GM12878 (cell line): ENCODE measurements at regions not wholly inside any gene's neighbourhood (a gene's known extent, or its start where the extent isn't known, plus 50 kb on each side); places are given as distances from the start of the nearest gene placed in this dataset.

ENCODE experiments used
- ATAC-seq: fragments of 200-7000 bp; cut with Tn5 transposase; 3 replicates; pipeline ENCODE4 v1.9.1; 2020; ENCODE audit warnings: mild to moderate bottlenecking, moderate library complexity
- BruUV-seq: library from RNA; stranded (reverse); fragments of 400-500 nt; replicated peaks from 2 replicates; lab custom pipeline; 2021; lab: Mats Ljungman, UMichigan
- CTCF ChIA-PET: fragments of 300-600 bp; sonication (Branson Sonifier 250); formaldehyde crosslinking; extraction: SDS; loops from one replicate; lab custom pipeline; 2021; ENCODE audit warnings: inconsistent platforms; lab: Yijun Ruan, JAX
- POLR2A ChIA-PET: fragments of 350-600 bp; formaldehyde crosslinking; extraction: SDS; loops from one replicate; lab custom pipeline; 2021; ENCODE audit warnings: inconsistent platforms; lab: Charles Lee
- RAD21 ChIA-PET: fragments of 300-600 bp; sonication (Branson Sonifier 250); formaldehyde crosslinking; loops from one replicate; lab custom pipeline; 2023; ENCODE audit warnings: antibody characterized with exemption; ENCODE audit not compliant: unreplicated experiment; lab: Charles Lee
- SMC1A ChIA-PET: fragments of 300-600 bp; sonication (Branson Sonifier 250); formaldehyde crosslinking; loops from one replicate; lab custom pipeline; 2023; ENCODE audit not compliant: unreplicated experiment, uncharacterized antibody; lab: Charles Lee
- DNase-seq: peaks from one replicate; pipeline ENCODE4 v3.0.0-alpha.2; 2011; ENCODE audit warnings: low read depth, low spot score
- FAIRE-seq: peaks from 3 replicates; lab custom pipeline; 2011; peaks lifted over from hg19 to GRCh38; lab: Jason Lieb, UNC
- H2AFZ ChIP-seq: 2 replicates; pipeline ENCODE4 v1.6.0; 2011; ENCODE audit warnings: low read depth, low read length, control low read depth; ENCODE audit not compliant: control insufficient read depth
- H3K27ac ChIP-seq: 2 replicates; pipeline ENCODE4 v1.5.1; 2011; ENCODE audit warnings: control low read depth; ENCODE audit not compliant: control insufficient read depth, insufficient read depth
- H3K27me3 ChIP-seq, 2 experiments: replicated peaks in 1 of 2; 2 replicates each; pipeline versions ENCODE4 v1.6.0 to v1.6.1; 2011; ENCODE audit warnings: low read length in 1 of 2; ENCODE audit not compliant: control insufficient read depth in 2 of 2, insufficient read depth in 2 of 2
- H3K36me3 ChIP-seq, 2 experiments: 2 replicates each; pipeline ENCODE4 v1.5.1; 2011; ENCODE audit warnings: low read length in 1 of 2; ENCODE audit not compliant: control insufficient read depth in 2 of 2, insufficient read depth in 2 of 2
- H3K4me1 ChIP-seq: 2 replicates; pipeline ENCODE4 v1.6.1; 2011; ENCODE audit warnings: mild to moderate bottlenecking, low read length, moderate library complexity, mixed read lengths; ENCODE audit not compliant: control insufficient read depth, insufficient read depth
- H3K4me2 ChIP-seq: 2 replicates; pipeline ENCODE4 v1.6.0; 2011; ENCODE audit warnings: control low read depth; ENCODE audit not compliant: control insufficient read depth, insufficient read depth
- H3K4me3 ChIP-seq: fragments of 200-600 bp; sonication (generic); 2 replicates; pipeline ENCODE4 v1.5.1; 2016
- H3K79me2 ChIP-seq: 2 replicates; pipeline ENCODE4 v1.6.0; 2011; ENCODE audit warnings: low read length; ENCODE audit not compliant: control insufficient read depth, insufficient read depth
- H3K9ac ChIP-seq: 2 replicates; pipeline ENCODE4 v1.8.0; 2011; ENCODE audit warnings: low read length, control low read depth, mixed read lengths; ENCODE audit not compliant: control insufficient read depth, insufficient read depth
- H3K9me3 ChIP-seq: replicated peaks from 3 replicates; pipeline ENCODE4 v1.5.1; 2011; ENCODE audit warnings: mild to moderate bottlenecking, low read length; ENCODE audit not compliant: control insufficient read depth, insufficient read depth
- H4K20me1 ChIP-seq: 2 replicates; pipeline ENCODE4 v1.6.0; 2011; ENCODE audit not compliant: control insufficient read depth, insufficient read depth
- BCL11A ChIP-seq: IDR thresholded peaks from 2 replicates; pipeline ENCODE4 v1.6.1; 2011; ENCODE audit warnings: low read depth, low read length
- E2F8 ChIP-seq: fragments of 450-650 bp; IDR thresholded peaks from 2 replicates; pipeline ENCODE4 v1.6.1; 2018; ENCODE audit warnings: mild to moderate bottlenecking, low read depth, moderate library complexity; ENCODE audit not compliant: partially characterized antibody
- KLF5 ChIP-seq: fragments of 450-650 bp; IDR thresholded peaks from 2 replicates; pipeline ENCODE4 v1.6.1; 2014; ENCODE audit warnings: mild to moderate bottlenecking; ENCODE audit not compliant: partially characterized antibody
- ZBED1 ChIP-seq: IDR thresholded peaks from 2 replicates; pipeline ENCODE4 v1.6.1; 2016; ENCODE audit warnings: borderline replicate concordance
- ZBTB4 ChIP-seq: fragments of 450-650 bp; formaldehyde crosslinking; IDR thresholded peaks from 2 replicates; pipeline ENCODE4 v1.4.0; 2022; ENCODE audit warnings: mild to moderate bottlenecking, moderate library complexity
- in situ Hi-C: fragments of 300-500 bp; cut with MboI; formaldehyde crosslinking; loops from 9 replicates; pipeline ENCODE4 v1.14.3; 2018; ENCODE audit warnings: mixed read lengths
- intact Hi-C: fragments of 100-400 bp; cut with micrococcal nuclease; formaldehyde crosslinking; loops from one replicate; pipeline ENCODE4 v1.14.2; 2022; ENCODE audit not compliant: unreplicated experiment
- TF ChIP-seq, protein P1 (sequence below): IDR thresholded peaks from 2 replicates; pipeline ENCODE4 v1.6.1; 2011; ENCODE audit warnings: mild to moderate bottlenecking, low read depth, low read length, moderate library complexity; ENCODE audit not compliant: insufficient replicate concordance

DNA sequence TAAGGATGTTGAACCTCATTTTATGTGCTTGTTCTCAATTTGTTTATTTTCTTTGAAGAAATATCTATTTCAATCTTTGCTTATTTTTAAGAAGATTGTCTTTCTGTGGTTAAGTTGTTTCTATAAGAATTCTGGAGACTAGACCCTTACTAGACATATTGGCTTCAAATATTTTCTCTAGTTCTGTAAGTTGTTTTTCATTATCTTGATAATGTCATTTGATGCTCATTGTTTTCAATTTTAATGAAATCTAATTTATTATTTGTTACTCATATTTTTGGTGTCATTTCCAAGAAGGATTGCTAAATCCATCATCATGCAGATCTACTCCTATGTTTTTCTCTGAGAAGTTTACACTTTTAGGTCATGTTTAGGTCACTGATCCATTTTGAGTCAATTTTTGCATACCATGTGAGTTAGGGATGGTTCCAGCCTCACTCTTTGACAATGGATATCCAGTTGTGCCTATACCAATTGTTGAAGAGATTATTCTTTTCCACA, 874.8 kb upstream of the SLITRK6 start:
- H3K9ac ChIP-seq: no peak overlapping the region
- BruUV-seq: no TSS peak
- in situ Hi-C loops (no loop called here), intact Hi-C loops (no loop called here)
- SMC1A ChIA-PET: no interaction called here
- TF ChIP-seq ZBTB4 (CRISPR knock-in tag): no peak
- no peak for TF ChIP-seq KLF5
- TF ChIP-seq E2F8: no peak
- TF ChIP-seq, protein P1, sequence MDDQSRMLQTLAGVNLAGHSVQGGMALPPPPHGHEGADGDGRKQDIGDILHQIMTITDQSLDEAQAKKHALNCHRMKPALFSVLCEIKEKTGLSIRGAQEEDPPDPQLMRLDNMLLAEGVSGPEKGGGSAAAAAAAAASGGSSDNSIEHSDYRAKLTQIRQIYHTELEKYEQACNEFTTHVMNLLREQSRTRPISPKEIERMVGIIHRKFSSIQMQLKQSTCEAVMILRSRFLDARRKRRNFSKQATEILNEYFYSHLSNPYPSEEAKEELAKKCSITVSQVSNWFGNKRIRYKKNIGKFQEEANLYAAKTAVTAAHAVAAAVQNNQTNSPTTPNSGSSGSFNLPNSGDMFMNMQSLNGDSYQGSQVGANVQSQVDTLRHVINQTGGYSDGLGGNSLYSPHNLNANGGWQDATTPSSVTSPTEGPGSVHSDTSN: no peak
- TF ChIP-seq BCL11A: no peak
- TF ChIP-seq ZBED1: no peak
- H3K27me3 ChIP-seq: no peaks in the 10 kb centered on the region
- ATAC-seq (no peak), DNase-seq (no peak), FAIRE-seq (no peak)
- H3K79me2 ChIP-seq: no peaks in the 10 kb centered on the region
- no peaks in the 10 kb centered on the region for H4K20me1 ChIP-seq
- no peak overlapping the region for H3K27ac ChIP-seq
- no peak overlapping the region for H3K4me3 ChIP-seq
- H2AFZ ChIP-seq: no peak overlapping the region
- POLR2A ChIA-PET: no interaction called here
- RAD21 ChIA-PET: no interaction called here
- H3K4me1 ChIP-seq: no peaks in the 10 kb centered on the region
- CTCF ChIA-PET: no interaction called here
- no peaks in the 10 kb centered on the region for H3K36me3 ChIP-seq
- no peak overlapping the region for H3K4me2 ChIP-seq
- no peaks in the 10 kb centered on the region for H3K9me3 ChIP-seq
